ENCODE measurements at regions not wholly inside any gene's neighbourhood (a gene's known extent, or its start where the extent isn't known, plus 50 kb on each side); places are given as distances from the start of the nearest gene placed in this dataset.

GRCh38 chr13:106038752-106039151, 496.7 kb downstream of the EFNB2 start:
- TF ChIP-seq ZNF16 (tag by site-specific recombination; IDR thresholded peaks at IDR 0.05; ENCODE audit: low read depth) (no peak), ZNF600 (tag by site-specific recombination; IDR thresholded peaks at IDR 0.05) (no peak), MZF1 (tag by site-specific recombination; IDR thresholded peaks at IDR 0.05; ENCODE audit: borderline replicate concordance) (no peak), ZNF433 (tag by site-specific recombination; IDR thresholded peaks at IDR 0.05; ENCODE audit: low read depth) (no peak), PATZ1 (tag by site-specific recombination; IDR thresholded peaks at IDR 0.05) (no peak), ZNF544 (tag by site-specific recombination; IDR thresholded peaks at IDR 0.05) (no peak)
- H3K27ac ChIP-seq (ENCODE audit: extremely low read depth, low read depth, low read length): no peak overlapping the region
- H3K9me3 ChIP-seq (ENCODE audit: control insufficient read depth, insufficient read depth, low read depth, low read length): no peaks in the 10 kb centered on the region
- CTCF ChIA-PET: no interaction called here
- H3K36me3 ChIP-seq (ENCODE audit: control insufficient read depth in 2 of 2, insufficient read depth in 1 of 2, low read length in 2 of 2): no peaks in the 10 kb centered on the region
- POLR2A ChIA-PET: no interaction called here
- H3K4me1 ChIP-seq (ENCODE audit: control insufficient read depth, insufficient read depth, low read length): no peaks in the 10 kb centered on the region
- H3K4me3 ChIP-seq (ENCODE audit: low read depth, low read length): no peak overlapping the region

- CTCF ChIA-PET: interaction anchor here (0.5 to 0.9 kb wide), 5 partner anchors 24 to 487 kb away, joined by 3 read pairs; no protein-coding TSS in a partner anchor
- Histone ChIP-seq H3K36me3 (ENCODE audit: control insufficient read depth in 2 of 2, insufficient read depth in 1 of 2, low read length in 2 of 2) (no peaks in the 10 kb centered on the region), H3K9me3 (ENCODE audit: control insufficient read depth, insufficient read depth, low read depth, low read length) (no peaks in the 10 kb centered on the region), H3K4me1 (ENCODE audit: control insufficient read depth, insufficient read depth, low read length) (no peaks in the 10 kb centered on the region), H3K4me3 (ENCODE audit: low read depth, low read length) (no peak overlapping the region), H3K27ac (ENCODE audit: extremely low read depth, low read depth, low read length) (no peak overlapping the region)
- POLR2A ChIA-PET: no interaction called here
- TF ChIP-seq KLF9 (tag by site-specific recombination; IDR thresholded peaks at IDR 0.05; ENCODE audit: low read depth) (no peak), SETDB1 (IDR thresholded peaks at IDR 0.05; ENCODE audit: insufficient read length, low read length) (no peak), ZNF121 (tag by site-specific recombination; IDR thresholded peaks at IDR 0.05) (no peak), GLIS1 (tag by site-specific recombination; IDR thresholded peaks at IDR 0.05) (no peak), ZNF362 (tag by site-specific recombination; IDR thresholded peaks at IDR 0.05) (no peak), ZNF707 (tag by site-specific recombination; IDR thresholded peaks at IDR 0.05) (no peak), SP2 (tag by site-specific recombination; IDR thresholded peaks at IDR 0.05) (no peak), OSR2 (tag by site-specific recombination; IDR thresholded peaks at IDR 0.05) (no peak), ZBTB11 (tag by site-specific recombination; conservative IDR thresholded peaks at IDR 0.05; ENCODE audit: low read depth) (no peak), GLI4 (tag by site-specific recombination; IDR thresholded peaks at IDR 0.05) (no peak), ZFP69B (tag by site-specific recombination; IDR thresholded peaks at IDR 0.05) (no peak), ELK4 (IDR thresholded peaks at IDR 0.05; ENCODE audit: borderline replicate concordance, low read depth, low read length) (no peak), TSHZ1 (tag by site-specific recombination; IDR thresholded peaks at IDR 0.05; ENCODE audit: borderline replicate concordance) (no peak), ZNF2 (tag by site-specific recombination; IDR thresholded peaks at IDR 0.05) (no peak), CTCF (tag by site-specific recombination; IDR thresholded peaks at IDR 0.05) (no peak), ZNF626 (tag by site-specific recombination; IDR thresholded peaks at IDR 0.05) (no peak), ZNF223 (tag by site-specific recombination; IDR thresholded peaks at IDR 0.05) (no peak)
These were observed 498.6 kb downstream of the EFNB2 start for GRCh38 chr13:106036870-106037269.
